K562 (cell line): ENCODE measurements at regions not wholly inside any gene's neighbourhood (a gene's known extent, or its start where the extent isn't known, plus 50 kb on each side); places are given as distances from the start of the nearest gene placed in this dataset.

Experiments
- MEF2A ChIP-seq: IDR thresholded peaks from 2 replicates; pipeline ENCODE4 v1.6.1; 2011; ENCODE audit warnings: low read depth, mild to moderate bottlenecking, low read length, moderate library complexity; ENCODE audit not compliant: control insufficient read depth
- MTA2 ChIP-seq: fragments of 450-650 bp; IDR thresholded peaks from 2 replicates; pipeline ENCODE4 v1.6.1; 2016; ENCODE audit warnings: low read depth
- NCOA4 ChIP-seq: fragments of 450-650 bp; IDR thresholded peaks from 2 replicates; pipeline ENCODE4 v1.6.1; 2018; ENCODE audit warnings: mild to moderate bottlenecking; ENCODE audit not compliant: partially characterized antibody
- PHF20 ChIP-seq: fragments of 450-650 bp; IDR thresholded peaks from 2 replicates; pipeline ENCODE4 v1.6.1; 2018; ENCODE audit not compliant: partially characterized antibody
- SLC30A9 ChIP-seq: fragments of 250-450 bp; sonication (Bioruptor Pico); IDR thresholded peaks from 2 replicates; pipeline ENCODE4 v1.8.0; 2022; ENCODE audit warnings: mild to moderate bottlenecking, moderate library complexity
- TF ChIP-seq, protein P1 (sequence below): fragments of 450-650 bp; IDR thresholded peaks from 2 replicates; pipeline ENCODE4 v1.6.1; 2016; ENCODE audit warnings: mild to moderate bottlenecking, moderate library complexity
- TF ChIP-seq, protein P2 (sequence below): fragments of 200-400 bp; formaldehyde crosslinking; IDR thresholded peaks from 2 replicates; pipeline ENCODE4 v1.6.1; 2017; ENCODE audit warnings: mild to moderate bottlenecking, low read depth, low read length, moderate library complexity
- TF ChIP-seq, protein P3 (sequence below), 2 experiments: fragments of 450-650 bp; IDR thresholded peaks; 2 replicates each; pipeline ENCODE4 v1.6.1; 2016
- TF ChIP-seq, protein P4 (sequence below): sonication (generic); formaldehyde crosslinking; IDR thresholded peaks from 2 replicates; pipeline ENCODE4 v1.8.1; 2022; ENCODE audit warnings: missing genetic modification reagents

DNA sequence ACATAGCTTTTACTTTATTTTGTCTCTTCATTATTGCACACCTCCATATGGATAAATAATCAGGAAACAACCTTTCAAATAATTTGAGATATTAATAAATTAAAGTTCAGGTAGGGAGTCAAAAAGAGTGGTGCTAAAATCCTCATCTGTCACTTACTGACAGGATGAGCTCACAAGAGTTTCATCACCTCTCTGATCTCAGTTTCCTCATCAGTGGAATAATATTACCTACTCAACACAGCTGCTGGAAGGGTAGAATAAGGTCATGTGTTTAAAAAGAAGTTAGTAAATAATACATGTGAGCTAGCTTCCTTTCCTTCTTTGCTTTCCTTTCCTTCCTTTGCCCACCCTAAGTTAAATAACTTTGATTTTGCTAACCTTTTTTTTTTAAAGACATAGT is 61.9 kb downstream of the RDH14 start (continued):
- TF ChIP-seq, protein P1, sequence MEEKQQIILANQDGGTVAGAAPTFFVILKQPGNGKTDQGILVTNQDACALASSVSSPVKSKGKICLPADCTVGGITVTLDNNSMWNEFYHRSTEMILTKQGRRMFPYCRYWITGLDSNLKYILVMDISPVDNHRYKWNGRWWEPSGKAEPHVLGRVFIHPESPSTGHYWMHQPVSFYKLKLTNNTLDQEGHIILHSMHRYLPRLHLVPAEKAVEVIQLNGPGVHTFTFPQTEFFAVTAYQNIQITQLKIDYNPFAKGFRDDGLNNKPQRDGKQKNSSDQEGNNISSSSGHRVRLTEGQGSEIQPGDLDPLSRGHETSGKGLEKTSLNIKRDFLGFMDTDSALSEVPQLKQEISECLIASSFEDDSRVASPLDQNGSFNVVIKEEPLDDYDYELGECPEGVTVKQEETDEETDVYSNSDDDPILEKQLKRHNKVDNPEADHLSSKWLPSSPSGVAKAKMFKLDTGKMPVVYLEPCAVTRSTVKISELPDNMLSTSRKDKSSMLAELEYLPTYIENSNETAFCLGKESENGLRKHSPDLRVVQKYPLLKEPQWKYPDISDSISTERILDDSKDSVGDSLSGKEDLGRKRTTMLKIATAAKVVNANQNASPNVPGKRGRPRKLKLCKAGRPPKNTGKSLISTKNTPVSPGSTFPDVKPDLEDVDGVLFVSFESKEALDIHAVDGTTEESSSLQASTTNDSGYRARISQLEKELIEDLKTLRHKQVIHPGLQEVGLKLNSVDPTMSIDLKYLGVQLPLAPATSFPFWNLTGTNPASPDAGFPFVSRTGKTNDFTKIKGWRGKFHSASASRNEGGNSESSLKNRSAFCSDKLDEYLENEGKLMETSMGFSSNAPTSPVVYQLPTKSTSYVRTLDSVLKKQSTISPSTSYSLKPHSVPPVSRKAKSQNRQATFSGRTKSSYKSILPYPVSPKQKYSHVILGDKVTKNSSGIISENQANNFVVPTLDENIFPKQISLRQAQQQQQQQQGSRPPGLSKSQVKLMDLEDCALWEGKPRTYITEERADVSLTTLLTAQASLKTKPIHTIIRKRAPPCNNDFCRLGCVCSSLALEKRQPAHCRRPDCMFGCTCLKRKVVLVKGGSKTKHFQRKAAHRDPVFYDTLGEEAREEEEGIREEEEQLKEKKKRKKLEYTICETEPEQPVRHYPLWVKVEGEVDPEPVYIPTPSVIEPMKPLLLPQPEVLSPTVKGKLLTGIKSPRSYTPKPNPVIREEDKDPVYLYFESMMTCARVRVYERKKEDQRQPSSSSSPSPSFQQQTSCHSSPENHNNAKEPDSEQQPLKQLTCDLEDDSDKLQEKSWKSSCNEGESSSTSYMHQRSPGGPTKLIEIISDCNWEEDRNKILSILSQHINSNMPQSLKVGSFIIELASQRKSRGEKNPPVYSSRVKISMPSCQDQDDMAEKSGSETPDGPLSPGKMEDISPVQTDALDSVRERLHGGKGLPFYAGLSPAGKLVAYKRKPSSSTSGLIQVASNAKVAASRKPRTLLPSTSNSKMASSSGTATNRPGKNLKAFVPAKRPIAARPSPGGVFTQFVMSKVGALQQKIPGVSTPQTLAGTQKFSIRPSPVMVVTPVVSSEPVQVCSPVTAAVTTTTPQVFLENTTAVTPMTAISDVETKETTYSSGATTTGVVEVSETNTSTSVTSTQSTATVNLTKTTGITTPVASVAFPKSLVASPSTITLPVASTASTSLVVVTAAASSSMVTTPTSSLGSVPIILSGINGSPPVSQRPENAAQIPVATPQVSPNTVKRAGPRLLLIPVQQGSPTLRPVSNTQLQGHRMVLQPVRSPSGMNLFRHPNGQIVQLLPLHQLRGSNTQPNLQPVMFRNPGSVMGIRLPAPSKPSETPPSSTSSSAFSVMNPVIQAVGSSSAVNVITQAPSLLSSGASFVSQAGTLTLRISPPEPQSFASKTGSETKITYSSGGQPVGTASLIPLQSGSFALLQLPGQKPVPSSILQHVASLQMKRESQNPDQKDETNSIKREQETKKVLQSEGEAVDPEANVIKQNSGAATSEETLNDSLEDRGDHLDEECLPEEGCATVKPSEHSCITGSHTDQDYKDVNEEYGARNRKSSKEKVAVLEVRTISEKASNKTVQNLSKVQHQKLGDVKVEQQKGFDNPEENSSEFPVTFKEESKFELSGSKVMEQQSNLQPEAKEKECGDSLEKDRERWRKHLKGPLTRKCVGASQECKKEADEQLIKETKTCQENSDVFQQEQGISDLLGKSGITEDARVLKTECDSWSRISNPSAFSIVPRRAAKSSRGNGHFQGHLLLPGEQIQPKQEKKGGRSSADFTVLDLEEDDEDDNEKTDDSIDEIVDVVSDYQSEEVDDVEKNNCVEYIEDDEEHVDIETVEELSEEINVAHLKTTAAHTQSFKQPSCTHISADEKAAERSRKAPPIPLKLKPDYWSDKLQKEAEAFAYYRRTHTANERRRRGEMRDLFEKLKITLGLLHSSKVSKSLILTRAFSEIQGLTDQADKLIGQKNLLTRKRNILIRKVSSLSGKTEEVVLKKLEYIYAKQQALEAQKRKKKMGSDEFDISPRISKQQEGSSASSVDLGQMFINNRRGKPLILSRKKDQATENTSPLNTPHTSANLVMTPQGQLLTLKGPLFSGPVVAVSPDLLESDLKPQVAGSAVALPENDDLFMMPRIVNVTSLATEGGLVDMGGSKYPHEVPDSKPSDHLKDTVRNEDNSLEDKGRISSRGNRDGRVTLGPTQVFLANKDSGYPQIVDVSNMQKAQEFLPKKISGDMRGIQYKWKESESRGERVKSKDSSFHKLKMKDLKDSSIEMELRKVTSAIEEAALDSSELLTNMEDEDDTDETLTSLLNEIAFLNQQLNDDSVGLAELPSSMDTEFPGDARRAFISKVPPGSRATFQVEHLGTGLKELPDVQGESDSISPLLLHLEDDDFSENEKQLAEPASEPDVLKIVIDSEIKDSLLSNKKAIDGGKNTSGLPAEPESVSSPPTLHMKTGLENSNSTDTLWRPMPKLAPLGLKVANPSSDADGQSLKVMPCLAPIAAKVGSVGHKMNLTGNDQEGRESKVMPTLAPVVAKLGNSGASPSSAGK, result no peak
- TF ChIP-seq SLC30A9 (CRISPR knock-in tag) (no peak), MEF2A (no peak), MTA2 (no peak), PHF20 (no peak), NCOA4 (no peak)
- TF ChIP-seq, protein P2, sequence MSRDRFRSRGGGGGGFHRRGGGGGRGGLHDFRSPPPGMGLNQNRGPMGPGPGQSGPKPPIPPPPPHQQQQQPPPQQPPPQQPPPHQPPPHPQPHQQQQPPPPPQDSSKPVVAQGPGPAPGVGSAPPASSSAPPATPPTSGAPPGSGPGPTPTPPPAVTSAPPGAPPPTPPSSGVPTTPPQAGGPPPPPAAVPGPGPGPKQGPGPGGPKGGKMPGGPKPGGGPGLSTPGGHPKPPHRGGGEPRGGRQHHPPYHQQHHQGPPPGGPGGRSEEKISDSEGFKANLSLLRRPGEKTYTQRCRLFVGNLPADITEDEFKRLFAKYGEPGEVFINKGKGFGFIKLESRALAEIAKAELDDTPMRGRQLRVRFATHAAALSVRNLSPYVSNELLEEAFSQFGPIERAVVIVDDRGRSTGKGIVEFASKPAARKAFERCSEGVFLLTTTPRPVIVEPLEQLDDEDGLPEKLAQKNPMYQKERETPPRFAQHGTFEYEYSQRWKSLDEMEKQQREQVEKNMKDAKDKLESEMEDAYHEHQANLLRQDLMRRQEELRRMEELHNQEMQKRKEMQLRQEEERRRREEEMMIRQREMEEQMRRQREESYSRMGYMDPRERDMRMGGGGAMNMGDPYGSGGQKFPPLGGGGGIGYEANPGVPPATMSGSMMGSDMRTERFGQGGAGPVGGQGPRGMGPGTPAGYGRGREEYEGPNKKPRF, result no peak
- TF ChIP-seq, protein P3, sequence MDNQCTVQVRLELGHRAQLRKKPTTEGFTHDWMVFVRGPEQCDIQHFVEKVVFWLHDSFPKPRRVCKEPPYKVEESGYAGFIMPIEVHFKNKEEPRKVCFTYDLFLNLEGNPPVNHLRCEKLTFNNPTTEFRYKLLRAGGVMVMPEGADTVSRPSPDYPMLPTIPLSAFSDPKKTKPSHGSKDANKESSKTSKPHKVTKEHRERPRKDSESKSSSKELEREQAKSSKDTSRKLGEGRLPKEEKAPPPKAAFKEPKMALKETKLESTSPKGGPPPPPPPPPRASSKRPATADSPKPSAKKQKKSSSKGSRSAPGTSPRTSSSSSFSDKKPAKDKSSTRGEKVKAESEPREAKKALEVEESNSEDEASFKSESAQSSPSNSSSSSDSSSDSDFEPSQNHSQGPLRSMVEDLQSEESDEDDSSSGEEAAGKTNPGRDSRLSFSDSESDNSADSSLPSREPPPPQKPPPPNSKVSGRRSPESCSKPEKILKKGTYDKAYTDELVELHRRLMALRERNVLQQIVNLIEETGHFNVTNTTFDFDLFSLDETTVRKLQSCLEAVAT (IDR thresholded peaks at IDR 0.05), result no peak
- TF ChIP-seq, protein P4, sequence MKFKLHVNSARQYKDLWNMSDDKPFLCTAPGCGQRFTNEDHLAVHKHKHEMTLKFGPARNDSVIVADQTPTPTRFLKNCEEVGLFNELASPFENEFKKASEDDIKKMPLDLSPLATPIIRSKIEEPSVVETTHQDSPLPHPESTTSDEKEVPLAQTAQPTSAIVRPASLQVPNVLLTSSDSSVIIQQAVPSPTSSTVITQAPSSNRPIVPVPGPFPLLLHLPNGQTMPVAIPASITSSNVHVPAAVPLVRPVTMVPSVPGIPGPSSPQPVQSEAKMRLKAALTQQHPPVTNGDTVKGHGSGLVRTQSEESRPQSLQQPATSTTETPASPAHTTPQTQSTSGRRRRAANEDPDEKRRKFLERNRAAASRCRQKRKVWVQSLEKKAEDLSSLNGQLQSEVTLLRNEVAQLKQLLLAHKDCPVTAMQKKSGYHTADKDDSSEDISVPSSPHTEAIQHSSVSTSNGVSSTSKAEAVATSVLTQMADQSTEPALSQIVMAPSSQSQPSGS (CRISPR knock-in tag), result no peak
